IMR-90 (cell line): ENCODE measurements at regions not wholly inside any gene's neighbourhood (a gene's known extent, or its start where the extent isn't known, plus 50 kb on each side); places are given as distances from the start of the nearest gene placed in this dataset.

ENCODE experiments used
- ATAC-seq: fragments of 200-7000 bp; cut with Tn5 transposase; 2 replicates; pipeline ENCODE4 v1.9.1; 2020; ENCODE audit warnings: low read depth, mild to moderate bottlenecking, moderate library complexity
- BruUV-seq: library from RNA; stranded (reverse); fragments of 400-500 nt; replicated peaks from 2 replicates; lab custom pipeline; 2021; lab: Mats Ljungman, UMichigan
- CTCF ChIA-PET: fragments of 300-600 bp; formaldehyde crosslinking; extraction: SDS; loops from one replicate; lab custom pipeline; 2021; ENCODE audit warnings: antibody characterized with exemption; lab: Yijun Ruan, JAX
- POLR2A ChIA-PET: fragments of 300-600 bp; sonication (Branson Sonifier 250); formaldehyde crosslinking; loops from one replicate; lab custom pipeline; 2022; ENCODE audit warnings: antibody characterized with exemption; ENCODE audit not compliant: unreplicated experiment; lab: Charles Lee
- DNase-seq: peaks from one replicate; pipeline ENCODE4 v3.0.0; 2013
- H2AFZ ChIP-seq: replicated peaks from 2 replicates; pipeline ENCODE3; 2013; ENCODE audit warnings: low read length, mild to moderate bottlenecking; ENCODE audit not compliant: poor library complexity
- H2AK5ac ChIP-seq: 2 replicates; pipeline ENCODE4 v1.6.1; 2013; ENCODE audit warnings: low read depth, low read length, inconsistent platforms
- H2AK9ac ChIP-seq: replicated peaks from 2 replicates; pipeline ENCODE3; 2013; ENCODE audit warnings: mild to moderate bottlenecking, low read depth, low read length, moderate library complexity; ENCODE audit not compliant: poor library complexity
- H2BK120ac ChIP-seq: 2 replicates; pipeline ENCODE4 v1.6.1; 2013; ENCODE audit warnings: low read depth, low read length, inconsistent platforms
- H2BK15ac ChIP-seq: 3 replicates; pipeline ENCODE4 v1.6.1; 2013; ENCODE audit warnings: low read depth, low read length, inconsistent platforms
- H2BK20ac ChIP-seq: 2 replicates; pipeline ENCODE4 v1.6.1; 2013; ENCODE audit warnings: low read depth, mild to moderate bottlenecking, inconsistent platforms, low read length, moderate library complexity
- H2BK5ac ChIP-seq: 2 replicates; pipeline ENCODE4 v1.6.1; 2013; ENCODE audit warnings: mild to moderate bottlenecking, low read depth, low read length, inconsistent platforms; ENCODE audit not compliant: poor library complexity, severe bottlenecking
- H3K14ac ChIP-seq: replicated peaks from 2 replicates; pipeline ENCODE4 v1.6.1; 2013; ENCODE audit warnings: low read depth, low read length, inconsistent platforms
- H3K18ac ChIP-seq: 2 replicates; pipeline ENCODE4 v1.6.1; 2013; ENCODE audit warnings: low read depth, low read length, control low read depth
- H3K23ac ChIP-seq: 2 replicates; pipeline ENCODE4 v1.6.1; 2013; ENCODE audit warnings: low read depth, low read length, inconsistent platforms
- H3K27ac ChIP-seq: 2 replicates; pipeline ENCODE4 v1.5.1; 2013; ENCODE audit warnings: mild to moderate bottlenecking, control low read depth, low read length; ENCODE audit not compliant: insufficient read depth
- H3K27me3 ChIP-seq: 2 replicates; pipeline ENCODE4 v1.6.1; 2013; ENCODE audit warnings: low read length; ENCODE audit not compliant: control insufficient read depth, insufficient read depth
- H3K36me3 ChIP-seq: 2 replicates; pipeline ENCODE4 v1.6.1; 2013; ENCODE audit warnings: low read length, mixed read lengths; ENCODE audit not compliant: control insufficient read depth, insufficient read depth
- H3K4ac ChIP-seq: 2 replicates; pipeline ENCODE4 v1.6.1; 2013; ENCODE audit warnings: low read depth, low read length, inconsistent platforms
- H3K4me1 ChIP-seq: 2 replicates; pipeline ENCODE4 v1.6.1; 2013; ENCODE audit warnings: low read length, mixed read lengths; ENCODE audit not compliant: control insufficient read depth, insufficient read depth
- H3K4me2 ChIP-seq: 2 replicates; pipeline ENCODE4 v1.6.1; 2013; ENCODE audit warnings: low read depth, mild to moderate bottlenecking, control low read depth, low read length, moderate library complexity
- H3K4me3 ChIP-seq: 2 replicates; pipeline ENCODE4 v1.5.1; 2013; ENCODE audit warnings: low read depth, mild to moderate bottlenecking, control low read depth, low read length, moderate library complexity; ENCODE audit not compliant: insufficient read depth
- H3K56ac ChIP-seq: 2 replicates; pipeline ENCODE4 v1.6.1; 2013; ENCODE audit warnings: low read length, inconsistent platforms; ENCODE audit not compliant: insufficient read depth; ENCODE audit errors: extremely low read depth
- H3K79me1 ChIP-seq, 2 experiments: 2 replicates each; pipeline ENCODE4 v1.6.1; 2013; ENCODE audit warnings: low read length in 2 of 2, inconsistent platforms in 1 of 2, low read depth in 1 of 2
- H3K9ac ChIP-seq: 2 replicates; pipeline ENCODE4 v1.6.1; 2013; ENCODE audit warnings: low read depth, low read length, control low read depth
- H3K9me1 ChIP-seq: 2 replicates; pipeline ENCODE4 v1.6.1; 2013; ENCODE audit warnings: low read length, inconsistent platforms; ENCODE audit not compliant: insufficient read depth
- H3K9me3 ChIP-seq: 2 replicates; pipeline ENCODE4 v1.6.1; 2013; ENCODE audit warnings: low read length; ENCODE audit not compliant: control insufficient read depth, insufficient read depth
- H4K20me1 ChIP-seq: 2 replicates; pipeline ENCODE4 v1.6.1; 2013; ENCODE audit warnings: low read length, inconsistent platforms; ENCODE audit not compliant: insufficient read depth
- H4K5ac ChIP-seq: 2 replicates; pipeline ENCODE4 v1.6.1; 2013; ENCODE audit warnings: mild to moderate bottlenecking, low read depth, low read length, control low read depth
- H4K8ac ChIP-seq, 2 experiments: 2 replicates each; pipeline ENCODE4 v1.6.1; 2013; ENCODE audit warnings: low read depth in 2 of 2, low read length in 2 of 2, control low read depth in 1 of 2, inconsistent platforms in 1 of 2
- H4K91ac ChIP-seq: 2 replicates; pipeline ENCODE4 v1.6.1; 2013; ENCODE audit warnings: low read depth, low read length, inconsistent platforms; ENCODE audit not compliant: insufficient read depth
- BHLHE40 ChIP-seq: fragments of 150-350 bp; IDR thresholded peaks from 2 replicates; pipeline ENCODE4 v1.6.1; 2016; ENCODE audit warnings: mild to moderate bottlenecking, low read depth, low read length
- CEBPB ChIP-seq: IDR thresholded peaks from 2 replicates; pipeline ENCODE4 v1.6.1; 2012; ENCODE audit warnings: low read depth, low read length, improper control_type of control experiment
- CHD1 ChIP-seq: IDR thresholded peaks from 2 replicates; pipeline ENCODE4 v1.6.1; 2012; ENCODE audit warnings: low read depth, low read length, improper control_type of control experiment
- FOS ChIP-seq: fragments of 150-350 bp; IDR thresholded peaks from 2 replicates; pipeline ENCODE4 v1.6.1; 2016; ENCODE audit warnings: low read depth, low read length
- MAFK ChIP-seq: IDR thresholded peaks from 2 replicates; pipeline ENCODE4 v1.6.1; 2012; ENCODE audit warnings: low read depth, low read length, improper control_type of control experiment
- MAZ ChIP-seq: IDR thresholded peaks from 2 replicates; pipeline ENCODE4 v1.6.1; 2012; ENCODE audit warnings: low read depth, mild to moderate bottlenecking, low read length, improper control_type of control experiment, moderate library complexity, borderline replicate concordance
- MXI1 ChIP-seq: IDR thresholded peaks from 2 replicates; pipeline ENCODE4 v1.6.1; 2012; ENCODE audit warnings: low read depth, mild to moderate bottlenecking, low read length, moderate library complexity, borderline replicate concordance
- NFE2L2 ChIP-seq: fragments of 150-350 bp; IDR thresholded peaks from 2 replicates; pipeline ENCODE4 v1.6.1; 2016; ENCODE audit warnings: low read depth, mild to moderate bottlenecking, low read length
- POLR2A ChIP-seq: IDR thresholded peaks from 2 replicates; pipeline ENCODE4 v1.6.1; 2012; ENCODE audit warnings: mild to moderate bottlenecking, low read depth, low read length
- RAD21 ChIP-seq: IDR thresholded peaks from 2 replicates; pipeline ENCODE4 v1.6.1; 2012; ENCODE audit warnings: low read length, improper control_type of control experiment
- RCOR1 ChIP-seq: IDR thresholded peaks from 2 replicates; pipeline ENCODE4 v1.6.1; 2012; ENCODE audit warnings: mild to moderate bottlenecking, low read length, improper control_type of control experiment; ENCODE audit not compliant: insufficient replicate concordance
- RFX5 ChIP-seq: IDR thresholded peaks from 2 replicates; pipeline ENCODE4 v1.8.0; 2012; ENCODE audit warnings: low read depth, mild to moderate bottlenecking, low read length, moderate library complexity
- SMC3 ChIP-seq: fragments of 150-350 bp; IDR thresholded peaks from 2 replicates; pipeline ENCODE4 v1.6.1; 2016; ENCODE audit warnings: low read depth, mild to moderate bottlenecking, antibody characterized with exemption, low read length, moderate library complexity
- WGBS, 2 experiments: methylation state at CpG; one replicate each; pipeline versions ENCODE4 v1.1.5 to v1.1.7; 2013; ENCODE audit warnings: missing lambda C conversion rate in 2 of 2; ENCODE audit not compliant: insufficient read length in 1 of 2; ENCODE audit errors: extremely low coverage in 2 of 2; 5-methylcytosine and 5-hydroxymethylcytosine counted together
- dilution Hi-C: fragments of 300-500 bp; cut with HindIII; formaldehyde crosslinking; loops from one replicate; pipeline ENCODE4 v1.14.3; 2018; ENCODE audit warnings: low sequenced_read_pairs; ENCODE audit not compliant: unreplicated experiment
- in situ Hi-C: fragments of 300-500 bp; cut with MboI; formaldehyde crosslinking; loops from 3 replicates; pipeline ENCODE4 v1.14.3; 2019; ENCODE audit warnings: low sequenced_read_pairs, inconsistent platforms, mixed read lengths
- intact Hi-C: fragments of 100-400 bp; cut with micrococcal nuclease; formaldehyde crosslinking; loops from 2 replicates; pipeline ENCODE4 v1.10.0; 2022
- TF ChIP-seq, protein P1 (sequence below): fragments of 150-350 bp; IDR thresholded peaks from 2 replicates; pipeline ENCODE4 v1.6.1; 2016; ENCODE audit warnings: low read depth, mild to moderate bottlenecking, low read length, moderate library complexity, borderline replicate concordance
- TF ChIP-seq, protein P2 (sequence below): conservative IDR thresholded peaks from 2 replicates; pipeline ENCODE4 v1.5.1; 2012; ENCODE audit warnings: mild to moderate bottlenecking, low read depth, low read length, improper control_type of control experiment
- TF ChIP-seq, protein P3 (sequence below): fragments of 150-350 bp; IDR thresholded peaks from 2 replicates; pipeline ENCODE4 v1.6.1; 2017; ENCODE audit warnings: mild to moderate bottlenecking, antibody characterized with exemption, low read length, low read depth

DNA sequence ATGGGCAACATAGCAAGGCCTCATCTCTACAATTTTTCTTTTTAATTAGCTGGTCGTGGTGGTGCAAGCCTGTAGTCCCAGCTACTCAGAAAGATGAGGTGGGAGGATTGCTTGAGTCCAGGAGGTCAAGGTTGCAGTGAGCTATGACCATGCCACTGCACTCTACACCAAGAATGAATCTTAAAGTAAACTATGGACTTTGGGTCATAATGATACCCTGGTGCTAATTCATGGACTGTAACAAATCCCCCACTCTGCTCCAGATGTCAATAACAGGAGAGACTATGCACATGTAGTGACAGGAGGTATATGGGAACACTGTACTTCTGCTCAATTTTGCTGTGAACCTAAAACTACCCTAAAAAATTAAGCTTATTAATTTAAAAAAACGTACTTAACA lies 155.4 kb downstream of the CEMIP2 start:
- intact Hi-C loops = no loop called here
- no peak for ATAC-seq

More for the DNA sequence above, 155.4 kb downstream of the CEMIP2 start:
- H4K8ac ChIP-seq = no peak overlapping the region
- H3K9me1 ChIP-seq = no peaks in the 10 kb centered on the region
- H3K27ac ChIP-seq = no peak overlapping the region
- H3K4ac ChIP-seq = no peak overlapping the region
- WGBS, 2 experiments = 17% methylated on average over 1 of the region's 2 CpGs; no CpG with 5 or more reads in 1 of the 2 experiments
- H3K9ac ChIP-seq = no peak overlapping the region
- H2BK15ac ChIP-seq = no peak overlapping the region
- H2AK9ac ChIP-seq = no peak overlapping the region
- no peak overlapping the region for H2AK5ac ChIP-seq
- no peaks in the 10 kb centered on the region for H3K79me1 ChIP-seq
- H3K4me1 ChIP-seq = no peaks in the 10 kb centered on the region
- BruUV-seq = no TSS peak
- no peak overlapping the region for H3K14ac ChIP-seq
- H4K5ac ChIP-seq = no peak overlapping the region
- no peak overlapping the region for H3K4me2 ChIP-seq
- H2BK120ac ChIP-seq = no peak overlapping the region
- no peaks in the 10 kb centered on the region for H3K27me3 ChIP-seq
- no peak overlapping the region for H3K56ac ChIP-seq
- no peak overlapping the region for H4K91ac ChIP-seq
- dilution Hi-C loops = no loop called here
- POLR2A ChIA-PET = no interaction called here
- no peak for DNase-seq
- H4K20me1 ChIP-seq = no peaks in the 10 kb centered on the region
- in situ Hi-C loops = no loop called here
- CTCF ChIA-PET = interaction anchor here (1.0 kb wide), 1 partner anchor 103 kb away, joined by 3 read pairs; no protein-coding TSS in a partner anchor
- H3K9me3 ChIP-seq = no peaks in the 10 kb centered on the region
- no peak overlapping the region for H2BK5ac ChIP-seq
- H3K23ac ChIP-seq = no peak overlapping the region
- no peak overlapping the region for H2BK20ac ChIP-seq
- no peak overlapping the region for H3K18ac ChIP-seq
- no peak overlapping the region for H2AFZ ChIP-seq
- no peak overlapping the region for H3K4me3 ChIP-seq
- TF ChIP-seq CHD1 (no peak), MAZ (no peak), POLR2A (no peak), RFX5 (no peak), FOS (no peak), RAD21 (no peak), MXI1 (no peak), CEBPB (no peak), BHLHE40 (no peak), SMC3 (no peak), RCOR1 (no peak), NFE2L2 (no peak), MAFK (no peak)
- TF ChIP-seq, protein P1, sequence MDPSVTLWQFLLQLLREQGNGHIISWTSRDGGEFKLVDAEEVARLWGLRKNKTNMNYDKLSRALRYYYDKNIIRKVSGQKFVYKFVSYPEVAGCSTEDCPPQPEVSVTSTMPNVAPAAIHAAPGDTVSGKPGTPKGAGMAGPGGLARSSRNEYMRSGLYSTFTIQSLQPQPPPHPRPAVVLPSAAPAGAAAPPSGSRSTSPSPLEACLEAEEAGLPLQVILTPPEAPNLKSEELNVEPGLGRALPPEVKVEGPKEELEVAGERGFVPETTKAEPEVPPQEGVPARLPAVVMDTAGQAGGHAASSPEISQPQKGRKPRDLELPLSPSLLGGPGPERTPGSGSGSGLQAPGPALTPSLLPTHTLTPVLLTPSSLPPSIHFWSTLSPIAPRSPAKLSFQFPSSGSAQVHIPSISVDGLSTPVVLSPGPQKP = no peak
- TF ChIP-seq, protein P2, sequence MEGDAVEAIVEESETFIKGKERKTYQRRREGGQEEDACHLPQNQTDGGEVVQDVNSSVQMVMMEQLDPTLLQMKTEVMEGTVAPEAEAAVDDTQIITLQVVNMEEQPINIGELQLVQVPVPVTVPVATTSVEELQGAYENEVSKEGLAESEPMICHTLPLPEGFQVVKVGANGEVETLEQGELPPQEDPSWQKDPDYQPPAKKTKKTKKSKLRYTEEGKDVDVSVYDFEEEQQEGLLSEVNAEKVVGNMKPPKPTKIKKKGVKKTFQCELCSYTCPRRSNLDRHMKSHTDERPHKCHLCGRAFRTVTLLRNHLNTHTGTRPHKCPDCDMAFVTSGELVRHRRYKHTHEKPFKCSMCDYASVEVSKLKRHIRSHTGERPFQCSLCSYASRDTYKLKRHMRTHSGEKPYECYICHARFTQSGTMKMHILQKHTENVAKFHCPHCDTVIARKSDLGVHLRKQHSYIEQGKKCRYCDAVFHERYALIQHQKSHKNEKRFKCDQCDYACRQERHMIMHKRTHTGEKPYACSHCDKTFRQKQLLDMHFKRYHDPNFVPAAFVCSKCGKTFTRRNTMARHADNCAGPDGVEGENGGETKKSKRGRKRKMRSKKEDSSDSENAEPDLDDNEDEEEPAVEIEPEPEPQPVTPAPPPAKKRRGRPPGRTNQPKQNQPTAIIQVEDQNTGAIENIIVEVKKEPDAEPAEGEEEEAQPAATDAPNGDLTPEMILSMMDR = no peak
- TF ChIP-seq, protein P3, sequence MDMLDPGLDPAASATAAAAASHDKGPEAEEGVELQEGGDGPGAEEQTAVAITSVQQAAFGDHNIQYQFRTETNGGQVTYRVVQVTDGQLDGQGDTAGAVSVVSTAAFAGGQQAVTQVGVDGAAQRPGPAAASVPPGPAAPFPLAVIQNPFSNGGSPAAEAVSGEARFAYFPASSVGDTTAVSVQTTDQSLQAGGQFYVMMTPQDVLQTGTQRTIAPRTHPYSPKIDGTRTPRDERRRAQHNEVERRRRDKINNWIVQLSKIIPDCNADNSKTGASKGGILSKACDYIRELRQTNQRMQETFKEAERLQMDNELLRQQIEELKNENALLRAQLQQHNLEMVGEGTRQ = no peak
- H3K36me3 ChIP-seq = no peaks in the 10 kb centered on the region
